H9 (cell line): ENCODE measurements at regions not wholly inside any gene's neighbourhood (a gene's known extent, or its start where the extent isn't known, plus 50 kb on each side); places are given as distances from the start of the nearest gene placed in this dataset.

Experiments
- DNase-seq: peaks from one replicate; pipeline ENCODE4 v3.0.0-alpha.2; 2017
- H2AFZ ChIP-seq: one replicate; pipeline ENCODE4 v1.6.1; 2013; ENCODE audit warnings: mild to moderate bottlenecking, low read length, control low read depth, moderate library complexity
- H2AK5ac ChIP-seq: 2 replicates; pipeline ENCODE4 v1.6.1; 2013; ENCODE audit warnings: low read length, control low read depth, mixed read lengths; ENCODE audit not compliant: insufficient read length
- H2BK120ac ChIP-seq: one replicate; pipeline ENCODE4 v1.6.1; 2013; ENCODE audit warnings: low read depth, mild to moderate bottlenecking, low read length, control low read depth, inconsistent platforms; ENCODE audit not compliant: poor library complexity, severe bottlenecking
- H2BK12ac ChIP-seq: 2 replicates; pipeline ENCODE4 v1.6.1; 2013; ENCODE audit warnings: low read length, control low read depth, mixed read lengths, low read depth; ENCODE audit not compliant: insufficient read length
- H2BK15ac ChIP-seq: 2 replicates; pipeline ENCODE4 v1.6.1; 2013; ENCODE audit warnings: low read depth, low read length, control low read depth
- H2BK20ac ChIP-seq: one replicate; pipeline ENCODE4 v1.6.1; 2013; ENCODE audit warnings: low read depth, mild to moderate bottlenecking, low read length, control low read depth, inconsistent platforms; ENCODE audit not compliant: poor library complexity, severe bottlenecking
- H2BK5ac ChIP-seq: 2 replicates; pipeline ENCODE4 v1.6.1; 2013; ENCODE audit warnings: low read length, control low read depth, mixed read lengths; ENCODE audit not compliant: insufficient read length
- H3K14ac ChIP-seq: 2 replicates; pipeline ENCODE4 v1.6.1; 2013; ENCODE audit warnings: low read length, control low read depth; ENCODE audit not compliant: insufficient read depth
- H3K18ac ChIP-seq: 2 replicates; pipeline ENCODE4 v1.6.1; 2013; ENCODE audit warnings: low read depth, mild to moderate bottlenecking, mixed read lengths, low read length, control low read depth; ENCODE audit not compliant: insufficient read length
- H3K23ac ChIP-seq: 2 replicates; pipeline ENCODE4 v1.6.1; 2013; ENCODE audit warnings: low read length, control low read depth, mixed read lengths, low read depth; ENCODE audit not compliant: insufficient read length
- H3K23me2 ChIP-seq: 2 replicates; pipeline ENCODE4 v1.6.1; 2013; ENCODE audit warnings: low read depth, mild to moderate bottlenecking, mixed read lengths, low read length, control low read depth; ENCODE audit not compliant: insufficient read length, poor library complexity, severe bottlenecking
- H3K27ac ChIP-seq: 2 replicates; pipeline ENCODE4 v1.5.1; 2013; ENCODE audit warnings: low read length, control low read depth, mixed read lengths, low read depth; ENCODE audit not compliant: insufficient read length
- H3K27me3 ChIP-seq: 2 replicates; pipeline ENCODE4 v1.6.1; 2013; ENCODE audit warnings: low read length, control low read depth, inconsistent platforms; ENCODE audit not compliant: insufficient read depth
- H3K4ac ChIP-seq: 2 replicates; pipeline ENCODE4 v1.6.1; 2013; ENCODE audit warnings: low read depth, mild to moderate bottlenecking, control low read depth, inconsistent platforms, low read length, moderate library complexity
- H3K4me1 ChIP-seq: 2 replicates; pipeline ENCODE4 v1.6.1; 2013; ENCODE audit warnings: low read length, control low read depth, inconsistent platforms; ENCODE audit not compliant: insufficient read depth
- H3K4me2 ChIP-seq: 2 replicates; pipeline ENCODE4 v1.6.1; 2013; ENCODE audit warnings: low read length, control low read depth, mixed read lengths; ENCODE audit not compliant: insufficient read length, insufficient read depth
- H3K56ac ChIP-seq: 2 replicates; pipeline ENCODE4 v1.6.1; 2013; ENCODE audit warnings: low read depth, mild to moderate bottlenecking, mixed read lengths, low read length, control low read depth; ENCODE audit not compliant: insufficient read length
- H3K79me1 ChIP-seq: 2 replicates; pipeline ENCODE4 v1.6.1; 2013; ENCODE audit warnings: low read depth, mild to moderate bottlenecking, moderate library complexity, low read length, control low read depth, inconsistent platforms; ENCODE audit not compliant: insufficient read depth, poor library complexity, severe bottlenecking
- H3K79me2 ChIP-seq: 2 replicates; pipeline ENCODE4 v1.6.1; 2013; ENCODE audit warnings: low read length, control low read depth, inconsistent platforms; ENCODE audit not compliant: insufficient read depth
- H3K9ac ChIP-seq: 2 replicates; pipeline ENCODE4 v1.6.1; 2013; ENCODE audit warnings: low read length, control low read depth, mixed read lengths; ENCODE audit not compliant: insufficient read length; ENCODE audit errors: extremely low read depth
- H3K9me3 ChIP-seq: one replicate; pipeline ENCODE4 v1.6.1; 2013; ENCODE audit warnings: low read depth, low read length, inconsistent platforms; ENCODE audit not compliant: control insufficient read depth
- H3T11ph ChIP-seq: one replicate; pipeline ENCODE4 v1.6.1; 2013; ENCODE audit warnings: mild to moderate bottlenecking, low read length, control low read depth, inconsistent platforms
- H4K20me1 ChIP-seq: one replicate; pipeline ENCODE4 v1.6.1; 2013; ENCODE audit not compliant: control insufficient read depth, insufficient read length, insufficient read depth
- H4K5ac ChIP-seq: 2 replicates; pipeline ENCODE4 v1.6.1; 2013; ENCODE audit warnings: low read depth, mild to moderate bottlenecking, mixed read lengths, low read length, control low read depth; ENCODE audit not compliant: insufficient read length
- H4K8ac ChIP-seq: replicated peaks from 2 replicates; pipeline ENCODE4 v1.6.1; 2013; ENCODE audit warnings: low read length, control low read depth, mixed read lengths, low read depth; ENCODE audit not compliant: insufficient read length
- H4K91ac ChIP-seq: 2 replicates; pipeline ENCODE4 v1.6.1; 2013; ENCODE audit warnings: low read depth, mild to moderate bottlenecking, moderate library complexity, mixed read lengths, low read length, control low read depth; ENCODE audit not compliant: insufficient read length
- H3K27ac Mint-ChIP-seq, 3 experiments: 2 replicates in 2 of 3; 3 replicates in 1 of 3; pipeline ENCODE4 v1.8.0; 2020 to 2021; ENCODE audit warnings: mixed read lengths in 3 of 3, mild to moderate bottlenecking in 1 of 3, moderate library complexity in 1 of 3
- H3K27me3 Mint-ChIP-seq: 2 replicates; pipeline ENCODE4 v1.8.0; 2021; ENCODE audit warnings: low read depth, mild to moderate bottlenecking, moderate library complexity, mixed read lengths
- H3K36me3 Mint-ChIP-seq, 3 experiments: 2 replicates in 2 of 3; 3 replicates in 1 of 3; pipeline ENCODE4 v1.8.0; 2020 to 2021; ENCODE audit warnings: low read depth in 3 of 3, mixed read lengths in 3 of 3; ENCODE audit not compliant: insufficient read depth in 1 of 3
- H3K4me1 Mint-ChIP-seq, 2 experiments: 2 replicates each; pipeline ENCODE4 v1.8.0; 2020; ENCODE audit warnings: mixed read lengths in 2 of 2
- H3K4me3 Mint-ChIP-seq, 2 experiments: 2 replicates in 1 of 2; 3 replicates in 1 of 2; pipeline ENCODE4 v1.8.0; 2020 to 2021; ENCODE audit warnings: mild to moderate bottlenecking in 2 of 2, mixed read lengths in 2 of 2, moderate library complexity in 1 of 2
- H3K9me3 Mint-ChIP-seq, 2 experiments: 2 replicates in 1 of 2; 3 replicates in 1 of 2; pipeline ENCODE4 v1.8.0; 2020; ENCODE audit warnings: mild to moderate bottlenecking in 2 of 2, mixed read lengths in 2 of 2, moderate library complexity in 1 of 2
- CTCF ChIP-seq: fragments of 200-600 bp; sonication (generic); conservative IDR thresholded peaks from 3 replicates; pipeline ENCODE4 v1.8.0; 2021; ENCODE audit warnings: antibody characterized with exemption, mild to moderate bottlenecking
- WGBS: extraction: QIAGEN DNeasy Blood & Tissue Kit; methylation state at CpG from one replicate; pipeline ENCODE4 v1.1.7; 2013; ENCODE audit warnings: missing lambda C conversion rate, low lambda C conversion rate, mixed read lengths; ENCODE audit not compliant: insufficient read length; ENCODE audit errors: extremely low coverage; 5-methylcytosine and 5-hydroxymethylcytosine counted together

- H2BK5ac ChIP-seq: no peak overlapping the region
- no peak overlapping the region for H2AFZ ChIP-seq
- H3K79me2 ChIP-seq: no peaks in the 10 kb centered on the region
- no peaks in the 10 kb centered on the region for H3K4me1 ChIP-seq
- no peak overlapping the region for H3K23ac ChIP-seq
- H2AK5ac ChIP-seq: no peak overlapping the region
- H3K23me2 ChIP-seq: no peaks in the 10 kb centered on the region
- no CpG with 5 or more reads among the region's 14 CpGs for WGBS
- H3K4me2 ChIP-seq: no peak overlapping the region
- no peak overlapping the region for H3K4ac ChIP-seq
- H3K79me1 ChIP-seq: no peaks in the 10 kb centered on the region
- H3K4me1 Mint-ChIP-seq: peaks cover 7 to 9% of the 10 kb centered on the region in 2 experiments; a peak in 2 of 4 replicates
- no peaks in the 10 kb centered on the region for H4K20me1 ChIP-seq
- no peak overlapping the region for H3K56ac ChIP-seq
- H3K18ac ChIP-seq: no peak overlapping the region
- H3T11ph ChIP-seq: no peak overlapping the region
- no peak overlapping the region for H3K9ac ChIP-seq
- H4K8ac ChIP-seq: no peak overlapping the region
- no peak overlapping the region for H4K5ac ChIP-seq
- H3K27ac Mint-ChIP-seq: no peak overlapping the region
- no peaks in the 10 kb centered on the region; a peak in 1 of 5 replicates for H3K9me3 Mint-ChIP-seq
- H2BK20ac ChIP-seq: no peak overlapping the region
- no peaks in the 10 kb centered on the region for H3K27me3 ChIP-seq
- H2BK12ac ChIP-seq: no peak overlapping the region
- no peak overlapping the region for H3K4me3 Mint-ChIP-seq
- no peaks in the 10 kb centered on the region for H3K9me3 ChIP-seq
- H3K36me3 Mint-ChIP-seq: no peaks in the 10 kb centered on the region
- no peak overlapping the region for H2BK15ac ChIP-seq
- no peaks in the 10 kb centered on the region for H3K27me3 Mint-ChIP-seq
- H3K27ac ChIP-seq: no peak overlapping the region
- no peak overlapping the region for H3K14ac ChIP-seq
- H4K91ac ChIP-seq: no peak overlapping the region
- no peak overlapping the region for H2BK120ac ChIP-seq
- peak; percentile 93 for DNase-seq
- peak; percentile 93 for TF ChIP-seq CTCF
Observed at GRCh38 chr10:80699602-80700039, 161.9 kb downstream of the SH2D4B start.
